H1 (cell line): ENCODE measurements at regions not wholly inside any gene's neighbourhood (a gene's known extent, or its start where the extent isn't known, plus 50 kb on each side); places are given as distances from the start of the nearest gene placed in this dataset.

Experiments
- HDAC6 ChIP-seq: IDR thresholded peaks from one replicate; pipeline ENCODE4 v1.7.1; 2012; ENCODE audit warnings: low read depth, mild to moderate bottlenecking, inconsistent platforms, low read length, moderate library complexity
- RXRA ChIP-seq: IDR thresholded peaks from 2 replicates; pipeline ENCODE4 v1.6.1; 2011; ENCODE audit warnings: low read depth, mild to moderate bottlenecking, low read length, moderate library complexity; ENCODE audit not compliant: insufficient read depth
- TAF7 ChIP-seq: optimal IDR thresholded peaks from 2 replicates; pipeline ENCODE3; 2011; ENCODE audit warnings: low read depth, mild to moderate bottlenecking, inconsistent platforms, low read length, moderate library complexity, borderline replicate concordance

DNA sequence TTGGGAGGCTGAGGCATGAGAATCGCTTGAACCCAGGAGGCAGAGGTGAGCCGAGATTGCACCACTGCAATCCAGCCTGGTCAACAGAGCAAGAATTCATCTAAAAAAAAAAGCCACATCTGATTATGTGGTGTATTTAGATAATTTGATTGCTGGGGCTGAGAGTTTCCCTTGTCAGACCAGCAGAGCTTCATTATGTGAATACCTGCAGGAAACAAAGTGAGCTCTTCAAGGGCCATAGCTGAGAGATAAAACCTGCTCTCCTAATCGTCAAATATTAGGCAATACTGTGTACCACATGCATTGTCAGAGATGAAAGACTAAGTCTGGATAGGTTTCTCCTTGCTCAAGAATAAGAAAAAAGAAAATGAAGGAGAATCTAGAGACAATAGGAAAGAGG lies 800.0 kb upstream of the IGFBP7 start (continued):
- TF ChIP-seq RXRA (no peak), TAF7 (no peak), HDAC6 (no peak)
